SK-N-SH (cell line): ENCODE measurements at regions not wholly inside any gene's neighbourhood (a gene's known extent, or its start where the extent isn't known, plus 50 kb on each side); places are given as distances from the start of the nearest gene placed in this dataset.

ENCODE experiments used
- ELF1 ChIP-seq: IDR thresholded peaks from 2 replicates; pipeline ENCODE4 v1.4.0; 2012
- GABPA ChIP-seq: IDR thresholded peaks from 2 replicates; pipeline ENCODE4 v1.4.0; 2012; ENCODE audit warnings: low read depth, mild to moderate bottlenecking
- TAF1 ChIP-seq: IDR thresholded peaks from 2 replicates; pipeline ENCODE4 v1.6.1; 2012; ENCODE audit warnings: low read depth, mild to moderate bottlenecking, low read length, moderate library complexity, borderline replicate concordance
- TF ChIP-seq, protein P1 (sequence below): fragments of 200-600 bp; sonication (generic); IDR thresholded peaks from 2 replicates; pipeline ENCODE4 v1.6.1; 2017; ENCODE audit warnings: antibody characterized with exemption, mild to moderate bottlenecking, moderate library complexity
- TF ChIP-seq, protein P2 (sequence below): IDR thresholded peaks from 2 replicates; pipeline ENCODE4; 2012

GRCh38 chr2:59754011-59754735 is 799.3 kb downstream of the BCL11A start:
- TF ChIP-seq, protein P1, sequence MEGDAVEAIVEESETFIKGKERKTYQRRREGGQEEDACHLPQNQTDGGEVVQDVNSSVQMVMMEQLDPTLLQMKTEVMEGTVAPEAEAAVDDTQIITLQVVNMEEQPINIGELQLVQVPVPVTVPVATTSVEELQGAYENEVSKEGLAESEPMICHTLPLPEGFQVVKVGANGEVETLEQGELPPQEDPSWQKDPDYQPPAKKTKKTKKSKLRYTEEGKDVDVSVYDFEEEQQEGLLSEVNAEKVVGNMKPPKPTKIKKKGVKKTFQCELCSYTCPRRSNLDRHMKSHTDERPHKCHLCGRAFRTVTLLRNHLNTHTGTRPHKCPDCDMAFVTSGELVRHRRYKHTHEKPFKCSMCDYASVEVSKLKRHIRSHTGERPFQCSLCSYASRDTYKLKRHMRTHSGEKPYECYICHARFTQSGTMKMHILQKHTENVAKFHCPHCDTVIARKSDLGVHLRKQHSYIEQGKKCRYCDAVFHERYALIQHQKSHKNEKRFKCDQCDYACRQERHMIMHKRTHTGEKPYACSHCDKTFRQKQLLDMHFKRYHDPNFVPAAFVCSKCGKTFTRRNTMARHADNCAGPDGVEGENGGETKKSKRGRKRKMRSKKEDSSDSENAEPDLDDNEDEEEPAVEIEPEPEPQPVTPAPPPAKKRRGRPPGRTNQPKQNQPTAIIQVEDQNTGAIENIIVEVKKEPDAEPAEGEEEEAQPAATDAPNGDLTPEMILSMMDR: no peak
- TF ChIP-seq TAF1: no peak
- TF ChIP-seq GABPA: no peak
- no peak for TF ChIP-seq ELF1
- TF ChIP-seq, protein P2, sequence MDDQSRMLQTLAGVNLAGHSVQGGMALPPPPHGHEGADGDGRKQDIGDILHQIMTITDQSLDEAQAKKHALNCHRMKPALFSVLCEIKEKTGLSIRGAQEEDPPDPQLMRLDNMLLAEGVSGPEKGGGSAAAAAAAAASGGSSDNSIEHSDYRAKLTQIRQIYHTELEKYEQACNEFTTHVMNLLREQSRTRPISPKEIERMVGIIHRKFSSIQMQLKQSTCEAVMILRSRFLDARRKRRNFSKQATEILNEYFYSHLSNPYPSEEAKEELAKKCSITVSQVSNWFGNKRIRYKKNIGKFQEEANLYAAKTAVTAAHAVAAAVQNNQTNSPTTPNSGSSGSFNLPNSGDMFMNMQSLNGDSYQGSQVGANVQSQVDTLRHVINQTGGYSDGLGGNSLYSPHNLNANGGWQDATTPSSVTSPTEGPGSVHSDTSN: no peak
